Upper lobe of left lung (tissue), 4 donors: ENCODE measurements at regions not wholly inside any gene's neighbourhood (a gene's known extent, or its start where the extent isn't known, plus 50 kb on each side); places are given as distances from the start of the nearest gene placed in this dataset.

Source experiments
- EP300 ChIP-seq, 4 donors: sonication (generic); formaldehyde crosslinking; IDR thresholded peaks; one replicate each; pipeline ENCODE4 v1.5.1; 2017; ENCODE audit warnings: antibody characterized with exemption in 4 of 4, control low read depth in 2 of 4
- POLR2AphosphoS5 ChIP-seq, 2 donors: sonication (generic); formaldehyde crosslinking; IDR thresholded peaks; one replicate each; pipeline ENCODE4 v1.5.1; 2017; ENCODE audit warnings: antibody characterized with exemption in 2 of 2

- TF ChIP-seq POLR2AphosphoS5 (IDR thresholded peaks at IDR 0.05): peak in 1 of 2 donors; percentile 48
- no peak for TF ChIP-seq EP300 (IDR thresholded peaks at IDR 0.05)
Observed at GRCh38 chr12:92442782-92443181, 260.0 kb upstream of the PLEKHG7 start.
